ENCODE measurements at regions not wholly inside any gene's neighbourhood (a gene's known extent, or its start where the extent isn't known, plus 50 kb on each side); places are given as distances from the start of the nearest gene placed in this dataset.
"Not testable (repeated sequence)": the region's sequence is repeated elsewhere in the genome, so short reads cannot be mapped to it uniquely, and the experiment has no call there.

DNA sequence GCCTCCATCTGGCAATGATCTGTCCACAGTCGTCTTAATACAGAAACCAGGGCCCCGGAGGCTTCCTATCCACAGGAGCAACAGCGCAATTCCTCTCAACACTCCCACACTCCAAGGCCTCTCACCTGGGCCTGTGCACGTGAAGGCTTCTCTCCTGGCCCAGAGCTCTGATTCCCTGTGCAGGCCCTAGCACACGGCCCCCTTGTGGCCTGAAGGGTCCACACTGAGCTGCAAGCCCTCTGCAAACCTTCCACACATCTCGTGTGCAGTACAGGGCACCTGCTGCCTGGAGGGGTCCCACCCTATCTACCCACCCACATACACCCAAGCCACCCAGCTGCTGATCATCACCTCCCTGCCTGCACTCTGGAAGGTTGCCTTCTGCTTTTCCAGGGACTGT is 150.1 kb upstream of the NUDT10 start:
- ChIA-PET POLR2A (ENCODE audit: low non-redundant PET) (no interaction called here), CTCF (no interaction called here)
- TF ChIP-seq, protein P1, sequence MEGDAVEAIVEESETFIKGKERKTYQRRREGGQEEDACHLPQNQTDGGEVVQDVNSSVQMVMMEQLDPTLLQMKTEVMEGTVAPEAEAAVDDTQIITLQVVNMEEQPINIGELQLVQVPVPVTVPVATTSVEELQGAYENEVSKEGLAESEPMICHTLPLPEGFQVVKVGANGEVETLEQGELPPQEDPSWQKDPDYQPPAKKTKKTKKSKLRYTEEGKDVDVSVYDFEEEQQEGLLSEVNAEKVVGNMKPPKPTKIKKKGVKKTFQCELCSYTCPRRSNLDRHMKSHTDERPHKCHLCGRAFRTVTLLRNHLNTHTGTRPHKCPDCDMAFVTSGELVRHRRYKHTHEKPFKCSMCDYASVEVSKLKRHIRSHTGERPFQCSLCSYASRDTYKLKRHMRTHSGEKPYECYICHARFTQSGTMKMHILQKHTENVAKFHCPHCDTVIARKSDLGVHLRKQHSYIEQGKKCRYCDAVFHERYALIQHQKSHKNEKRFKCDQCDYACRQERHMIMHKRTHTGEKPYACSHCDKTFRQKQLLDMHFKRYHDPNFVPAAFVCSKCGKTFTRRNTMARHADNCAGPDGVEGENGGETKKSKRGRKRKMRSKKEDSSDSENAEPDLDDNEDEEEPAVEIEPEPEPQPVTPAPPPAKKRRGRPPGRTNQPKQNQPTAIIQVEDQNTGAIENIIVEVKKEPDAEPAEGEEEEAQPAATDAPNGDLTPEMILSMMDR (conservative IDR thresholded peaks at IDR 0.05; ENCODE audit: low read depth): no peak
- H3K27ac ChIP-seq: no peak overlapping the region
- no peak for DNase-seq (ENCODE audit: low spot score)

DNA sequence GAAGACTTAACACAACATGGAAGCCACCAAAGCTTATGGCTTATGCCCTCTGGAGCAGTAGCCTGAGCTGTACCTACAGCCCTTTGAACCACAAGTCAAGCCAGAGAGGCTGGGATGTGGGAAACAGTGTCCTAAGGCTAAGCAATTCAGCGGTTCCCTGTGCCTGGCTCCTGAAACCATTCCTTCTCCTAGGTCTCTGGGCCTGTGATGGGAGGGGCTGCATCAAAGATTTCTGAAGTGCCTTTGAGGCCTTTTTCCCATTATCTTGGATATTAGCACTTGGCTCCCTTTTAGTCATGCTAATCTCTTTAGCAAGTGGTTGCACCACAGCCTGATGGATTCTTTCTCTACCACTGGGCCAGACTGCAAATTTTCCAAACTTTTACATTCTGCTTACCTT is 140.5 kb upstream of the NUDT10 start:
- DNase-seq (ENCODE audit: low spot score): no peak
- H3K27ac ChIP-seq: no peak overlapping the region
- ChIA-PET CTCF (no interaction called here), POLR2A (ENCODE audit: low non-redundant PET) (no interaction called here)
- TF ChIP-seq, protein P1 (conservative IDR thresholded peaks at IDR 0.05; ENCODE audit: low read depth): no peak

DNA sequence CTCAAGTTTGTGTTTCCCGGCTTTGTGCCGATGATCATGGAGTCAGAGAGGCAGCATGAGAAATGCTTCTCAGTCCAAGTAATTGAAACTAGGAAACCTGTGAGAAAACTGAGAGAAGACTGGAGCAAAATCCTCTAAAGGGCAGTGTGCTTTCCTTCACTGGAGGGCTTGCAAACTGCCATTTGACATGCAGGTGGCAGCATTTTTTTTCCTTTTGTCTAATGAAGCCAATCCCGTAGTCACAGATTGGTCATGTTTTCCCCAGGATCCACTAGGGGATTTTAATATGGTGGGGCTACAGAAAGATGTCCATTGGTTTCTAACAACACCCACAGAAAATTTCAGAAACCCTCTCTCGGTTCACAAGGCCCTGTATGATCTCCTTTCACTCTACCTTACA is 117.4 kb upstream of the NUDT10 start:
- CTCF ChIA-PET: no interaction called here
- TF ChIP-seq, protein P1 (conservative IDR thresholded peaks at IDR 0.05; ENCODE audit: low read depth): no peak
- POLR2A ChIA-PET (ENCODE audit: low non-redundant PET): no interaction called here
- no peak for DNase-seq (ENCODE audit: low spot score)
- no peak overlapping the region for H3K27ac ChIP-seq

DNA sequence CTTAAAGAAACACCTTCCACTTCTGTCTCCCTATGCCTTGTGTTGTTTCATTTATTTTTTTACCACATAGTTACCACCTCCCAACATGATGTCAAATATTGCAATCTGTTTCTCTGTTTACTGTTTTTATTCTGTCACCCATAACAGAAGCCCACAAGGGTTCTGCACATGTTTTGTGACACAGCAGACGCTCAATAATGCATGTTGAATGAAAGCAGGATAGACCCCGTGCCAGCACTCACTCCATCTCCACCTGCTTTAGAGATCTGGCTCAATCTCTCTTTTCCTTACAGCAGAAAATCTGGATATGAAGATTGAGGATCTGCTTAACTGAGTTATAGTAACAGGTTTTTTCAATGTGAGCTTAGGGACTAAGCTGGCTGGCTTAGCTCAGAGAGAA is 116.8 kb upstream of the NUDT10 start:
- no peak overlapping the region for H3K27ac ChIP-seq
- DNase-seq (ENCODE audit: low spot score): no peak
- POLR2A ChIA-PET (ENCODE audit: low non-redundant PET): no interaction called here
- CTCF ChIA-PET: no interaction called here
- TF ChIP-seq, protein P1 (conservative IDR thresholded peaks at IDR 0.05; ENCODE audit: low read depth): no peak

DNA sequence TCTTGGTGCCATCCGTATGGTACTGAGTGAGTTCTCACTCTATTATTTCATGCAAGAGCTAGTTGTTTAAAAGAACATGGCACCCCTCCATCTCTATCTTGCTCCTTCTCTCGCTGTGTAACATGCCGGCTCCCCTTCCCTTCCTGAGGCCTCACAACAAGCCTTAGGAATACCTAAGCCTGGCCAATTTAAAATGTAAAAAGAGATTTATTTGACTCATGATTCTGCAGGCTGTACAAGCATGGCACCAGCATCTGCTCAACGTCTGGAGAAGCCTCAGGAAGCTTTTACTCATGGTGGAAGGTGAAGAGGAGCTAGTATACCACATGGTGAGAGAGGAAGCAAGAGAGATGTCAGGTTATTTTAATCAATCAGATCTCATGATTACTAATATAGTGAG is 90.4 kb upstream of the NUDT10 start:
- H3K27ac ChIP-seq: no peak overlapping the region
- no peak for DNase-seq (ENCODE audit: low spot score)
- TF ChIP-seq, protein P1 (conservative IDR thresholded peaks at IDR 0.05; ENCODE audit: low read depth): no peak
- CTCF ChIA-PET: no interaction called here
- POLR2A ChIA-PET (ENCODE audit: low non-redundant PET): no interaction called here

DNA sequence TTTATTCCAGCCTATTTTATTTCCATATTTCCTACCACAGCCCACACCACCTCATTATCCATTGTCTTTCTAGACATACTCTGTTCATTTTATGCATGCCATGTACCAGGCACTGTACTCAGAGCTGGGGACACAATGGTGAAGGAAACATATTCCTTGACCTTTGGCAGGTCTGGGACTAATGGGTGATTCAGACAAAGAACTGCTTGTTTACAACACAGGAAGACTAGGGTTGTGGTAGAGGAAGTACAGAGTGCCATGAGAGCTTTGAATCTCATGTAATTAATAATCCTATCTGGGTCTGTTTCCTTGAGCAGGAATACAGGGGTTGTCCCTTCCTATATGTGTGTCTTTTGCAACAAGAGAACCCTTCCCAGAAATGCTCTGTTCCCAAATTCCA is 75.1 kb upstream of the NUDT10 start:
- CTCF ChIA-PET: no interaction called here
- no peak overlapping the region for H3K27ac ChIP-seq
- no peak for DNase-seq (ENCODE audit: low spot score)
- TF ChIP-seq, protein P1 (conservative IDR thresholded peaks at IDR 0.05; ENCODE audit: low read depth): no peak
- POLR2A ChIA-PET (ENCODE audit: low non-redundant PET): no interaction called here

DNA sequence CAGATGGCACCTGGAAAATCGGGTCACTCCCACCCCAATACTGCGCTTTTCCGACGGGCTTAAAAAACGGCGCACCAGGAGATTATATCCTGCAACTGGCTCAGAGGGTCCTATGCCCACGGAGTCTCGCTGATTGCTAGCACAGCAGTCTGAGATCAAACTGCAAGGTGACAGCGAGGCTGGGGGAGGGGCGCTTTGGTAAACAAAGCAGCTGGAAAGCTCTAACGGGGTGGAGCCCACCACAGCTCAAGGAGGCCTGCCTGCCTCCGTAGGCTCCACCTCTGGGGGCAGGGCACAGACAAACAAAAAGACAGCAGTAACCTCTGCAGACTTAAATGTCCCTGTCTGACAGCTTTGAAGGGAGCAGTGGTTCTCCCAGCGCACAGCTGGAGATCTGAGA is 70.4 kb upstream of the NUDT10 start:
- H3K27ac ChIP-seq; POLR2A ChIA-PET (ENCODE audit: low non-redundant PET); CTCF ChIA-PET; DNase-seq (ENCODE audit: low spot score): not testable (repeated sequence)
